ENCODE measurements at regions not wholly inside any gene's neighbourhood (a gene's known extent, or its start where the extent isn't known, plus 50 kb on each side); places are given as distances from the start of the nearest gene placed in this dataset.

GRCh38 chr5:73312872-73313510, 135.6 kb downstream of the FOXD1 start:
- FAIRE-seq: no peak
- no peak for TF ChIP-seq CTCF (IDR thresholded peaks at IDR 0.05; ENCODE audit: insufficient read depth, missing control alignments)
- no peak for DNase-seq (ENCODE audit: insufficient read length, low spot score)

GRCh38 chr5:73312146-73312871, 136.3 kb downstream of the FOXD1 start:
- DNase-seq (ENCODE audit: insufficient read length, low spot score) (no peak), FAIRE-seq (no peak)
- peak; percentile 8 for TF ChIP-seq CTCF (IDR thresholded peaks at IDR 0.05; ENCODE audit: insufficient read depth, missing control alignments)

GRCh38 chr5:73311291-73312110, 137.1 kb downstream of the FOXD1 start:
- TF ChIP-seq CTCF (IDR thresholded peaks at IDR 0.05; ENCODE audit: insufficient read depth, missing control alignments): no peak
- DNase-seq (ENCODE audit: insufficient read length, low spot score): no peak
- FAIRE-seq: no peak

GRCh38 chr5:73307645-73308355, 134.8 kb downstream of the TMEM174 start:
- no peak for TF ChIP-seq CTCF (IDR thresholded peaks at IDR 0.05; ENCODE audit: insufficient read depth, missing control alignments)
- no peak for FAIRE-seq
- no peak for DNase-seq (ENCODE audit: insufficient read length, low spot score)

- FAIRE-seq (no peak), DNase-seq (ENCODE audit: insufficient read length, low spot score) (no peak)
- TF ChIP-seq CTCF (IDR thresholded peaks at IDR 0.05; ENCODE audit: insufficient read depth, missing control alignments): no peak
Measured at GRCh38 chr5:73306741-73307275, 133.8 kb downstream of the TMEM174 start.

GRCh38 chr5:73306078-73306719, 133.2 kb downstream of the TMEM174 start:
- no peak for FAIRE-seq
- TF ChIP-seq CTCF (IDR thresholded peaks at IDR 0.05; ENCODE audit: insufficient read depth, missing control alignments): no peak
- no peak for DNase-seq (ENCODE audit: insufficient read length, low spot score)
